WTC11 (cell line): ENCODE measurements at regions not wholly inside any gene's neighbourhood (a gene's known extent, or its start where the extent isn't known, plus 50 kb on each side); places are given as distances from the start of the nearest gene placed in this dataset.

ENCODE experiments used
- ATAC-seq: fragments of 200-7000 bp; cut with Tn5 transposase; 2 replicates; pipeline ENCODE4 v1.10.0; 2021; ENCODE audit warnings: mild to moderate bottlenecking, moderate library complexity
- CTCF ChIA-PET: fragments of 300-600 bp; sonication (Branson Sonifier 250); formaldehyde crosslinking; loops from one replicate; lab custom pipeline; 2021; ENCODE audit warnings: antibody characterized with exemption; lab: Charles Lee
- POLR2A ChIA-PET: fragments of 350-600 bp; sonication (Branson Sonifier 250); formaldehyde crosslinking; loops from one replicate; lab custom pipeline; 2021; ENCODE audit warnings: antibody characterized with exemption; lab: Charles Lee
- DNase-seq: peaks from one replicate; pipeline ENCODE4 v3.0.0; 2021; ENCODE audit warnings: low spot score
- H3K27ac Mint-ChIP-seq: 2 replicates; pipeline ENCODE4 v1.8.0; 2021; ENCODE audit warnings: mixed read lengths
- H3K27me3 Mint-ChIP-seq: 2 replicates; pipeline ENCODE4 v1.8.0; 2021; ENCODE audit warnings: low read depth, mild to moderate bottlenecking, moderate library complexity, mixed read lengths
- H3K36me3 Mint-ChIP-seq: 2 replicates; pipeline ENCODE4 v1.8.0; 2021; ENCODE audit warnings: mixed read lengths
- H3K4me1 Mint-ChIP-seq: 2 replicates; pipeline ENCODE4 v1.8.0; 2022; ENCODE audit warnings: mixed read lengths
- H3K4me3 Mint-ChIP-seq: 2 replicates; pipeline ENCODE4 v1.8.0; 2021; ENCODE audit warnings: mild to moderate bottlenecking, moderate library complexity, mixed read lengths
- H3K9me3 Mint-ChIP-seq: 2 replicates; pipeline ENCODE4 v1.8.0; 2021; ENCODE audit warnings: mixed read lengths
- ATF6 ChIP-seq: sonication (generic); formaldehyde crosslinking; IDR thresholded peaks from 2 replicates; pipeline ENCODE4 v1.8.1; 2023; ENCODE audit warnings: mild to moderate bottlenecking, missing genetic modification reagents
- CBFB ChIP-seq: sonication (generic); formaldehyde crosslinking; IDR thresholded peaks from 2 replicates; pipeline ENCODE4 v1.8.1; 2022; ENCODE audit warnings: mild to moderate bottlenecking, low read depth, missing genetic modification reagents
- CREB1 ChIP-seq: sonication (generic); formaldehyde crosslinking; IDR thresholded peaks from 2 replicates; pipeline ENCODE4 v1.8.0; 2023; ENCODE audit warnings: mild to moderate bottlenecking, missing genetic modification reagents
- E2F4 ChIP-seq: sonication (generic); formaldehyde crosslinking; IDR thresholded peaks from 2 replicates; pipeline ENCODE4 v1.8.1; 2022; ENCODE audit warnings: low read depth, mild to moderate bottlenecking, moderate library complexity, missing genetic modification reagents, borderline replicate concordance
- ESRRA ChIP-seq: sonication (generic); formaldehyde crosslinking; IDR thresholded peaks from 2 replicates; pipeline ENCODE4 v1.8.1; 2022; ENCODE audit warnings: mild to moderate bottlenecking, missing genetic modification reagents, borderline replicate concordance
- FOXP4 ChIP-seq: sonication (generic); formaldehyde crosslinking; IDR thresholded peaks from 2 replicates; pipeline ENCODE4 v1.8.0; 2022; ENCODE audit warnings: mild to moderate bottlenecking, missing genetic modification reagents
- GTF2I ChIP-seq: fragments of 250-450 bp; sonication (Bioruptor Pico); conservative IDR thresholded peaks from 2 replicates; pipeline ENCODE4 v1.4.0; 2021; ENCODE audit warnings: mild to moderate bottlenecking
- IRF1 ChIP-seq: sonication (generic); formaldehyde crosslinking; IDR thresholded peaks from 2 replicates; pipeline ENCODE4 v1.8.0; 2023; ENCODE audit warnings: missing genetic modification reagents
- JAZF1 ChIP-seq: fragments of 250-450 bp; sonication (Bioruptor Pico); IDR thresholded peaks from 2 replicates; pipeline ENCODE4 v1.9.0; 2021; ENCODE audit warnings: moderate library complexity, mild to moderate bottlenecking, inconsistent platforms
- KAT7 ChIP-seq: sonication (generic); formaldehyde crosslinking; IDR thresholded peaks from 2 replicates; pipeline ENCODE4 v1.8.1; 2023; ENCODE audit warnings: missing genetic modification reagents, mild to moderate bottlenecking, borderline replicate concordance
- NFATC4 ChIP-seq: fragments of 250-450 bp; sonication (Bioruptor Pico); IDR thresholded peaks from 2 replicates; pipeline ENCODE4 v1.9.0; 2021; ENCODE audit warnings: mild to moderate bottlenecking
- NR2C2 ChIP-seq: sonication (generic); formaldehyde crosslinking; IDR thresholded peaks from 2 replicates; pipeline ENCODE4 v1.8.0; 2022; ENCODE audit warnings: mild to moderate bottlenecking, missing genetic modification reagents
- PRDM15 ChIP-seq: sonication (generic); formaldehyde crosslinking; IDR thresholded peaks from 2 replicates; pipeline ENCODE4 v1.8.0; 2022; ENCODE audit warnings: missing genetic modification reagents
- SP1 ChIP-seq: sonication (generic); formaldehyde crosslinking; conservative IDR thresholded peaks from 2 replicates; pipeline ENCODE4 v1.8.1; 2022; ENCODE audit warnings: missing genetic modification reagents
- TP53 ChIP-seq: sonication (generic); formaldehyde crosslinking; IDR thresholded peaks from 2 replicates; pipeline ENCODE4 v1.8.1; 2023; ENCODE audit warnings: mild to moderate bottlenecking, missing genetic modification reagents
- USF2 ChIP-seq: sonication (generic); formaldehyde crosslinking; IDR thresholded peaks from 2 replicates; pipeline ENCODE4 v1.8.1; 2023; ENCODE audit warnings: mild to moderate bottlenecking, missing genetic modification reagents, moderate library complexity
- ZBTB43 ChIP-seq: sonication (generic); formaldehyde crosslinking; IDR thresholded peaks from 2 replicates; pipeline ENCODE4 v1.8.1; 2023; ENCODE audit warnings: mild to moderate bottlenecking, missing genetic modification reagents
- ZNF121 ChIP-seq: sonication (generic); formaldehyde crosslinking; IDR thresholded peaks from 2 replicates; pipeline ENCODE4 v1.8.0; 2023; ENCODE audit warnings: missing genetic modification reagents
- ZNF396 ChIP-seq: fragments of 250-450 bp; sonication (Bioruptor Pico); IDR thresholded peaks from 2 replicates; pipeline ENCODE4 v1.8.0; 2021; ENCODE audit warnings: mild to moderate bottlenecking, moderate library complexity, borderline replicate concordance
- ZNF416 ChIP-seq: fragments of 250-450 bp; sonication (Bioruptor Pico); IDR thresholded peaks from 2 replicates; pipeline ENCODE4 v1.9.0; 2021; ENCODE audit warnings: mild to moderate bottlenecking, inconsistent platforms
- ZNF512 ChIP-seq: sonication (generic); formaldehyde crosslinking; IDR thresholded peaks from 2 replicates; pipeline ENCODE4 v1.8.1; 2022; ENCODE audit warnings: missing genetic modification reagents, borderline replicate concordance

- TF ChIP-seq IRF1 (CRISPR knock-in tag) (no peak), JAZF1 (CRISPR knock-in tag) (no peak), CBFB (CRISPR knock-in tag) (no peak), ZNF121 (CRISPR knock-in tag) (no peak), PRDM15 (no peak), ZNF416 (CRISPR knock-in tag) (no peak), NFATC4 (CRISPR knock-in tag) (no peak), ESRRA (CRISPR knock-in tag) (no peak), KAT7 (no peak), ZNF512 (CRISPR knock-in tag) (no peak)
- TF ChIP-seq, all 79 proteins: peak for 0
Measured at GRCh38 chr12:4152145-4152795, 121.3 kb upstream of the CCND2 start (continued).

- peaks cover under 1% of the 10 kb centered on the region; the same call in 1 of the 2 replicates for H3K27me3 Mint-ChIP-seq
- CTCF ChIA-PET = interaction anchor here (0.8 to 1.6 kb wide), 4 partner anchors 37 to 125 kb away, joined by 3 to 4 read pairs (median 4); no protein-coding TSS in a partner anchor
- DNase-seq = no peak
- H3K4me1 Mint-ChIP-seq = peaks cover 62% of the 10 kb centered on the region
- no peak for TF ChIP-seq SP1
- no peak for TF ChIP-seq ATF6 (CRISPR knock-in tag)
- no peak for TF ChIP-seq FOXP4 (CRISPR knock-in tag)
- TF ChIP-seq CREB1 (CRISPR knock-in tag) = no peak
- TF ChIP-seq ZNF396 (CRISPR knock-in tag) = no peak
- no peak for TF ChIP-seq NFATC4 (CRISPR knock-in tag)
- no peak for TF ChIP-seq ZNF416 (CRISPR knock-in tag)
- no peak for TF ChIP-seq ZBTB43
- TF ChIP-seq NR2C2 (CRISPR knock-in tag) = no peak
- no peak for TF ChIP-seq E2F4
- no peak for TF ChIP-seq TP53 (CRISPR knock-in tag)
- TF ChIP-seq USF2 = no peak
- no peak for TF ChIP-seq GTF2I
- no peak overlapping the region for H3K4me3 Mint-ChIP-seq
- no peak for ATAC-seq
- peaks cover 8% of the 10 kb centered on the region; the same call in 1 of the 2 replicates for H3K9me3 Mint-ChIP-seq
- H3K27ac Mint-ChIP-seq = no peak overlapping the region
- H3K36me3 Mint-ChIP-seq = no peaks in the 10 kb centered on the region; the same call in 1 of the 2 replicates
- POLR2A ChIA-PET = no interaction called here
Measured at GRCh38 chr12:4151362-4152121, 122.0 kb upstream of the CCND2 start.
